H1 (cell line): ENCODE measurements at regions not wholly inside any gene's neighbourhood (a gene's known extent, or its start where the extent isn't known, plus 50 kb on each side); places are given as distances from the start of the nearest gene placed in this dataset.

ENCODE experiments used
- CREB1 ChIP-seq: IDR thresholded peaks from 2 replicates; pipeline ENCODE4 v1.6.1; 2012; ENCODE audit warnings: inconsistent platforms
- CTCF ChIP-seq, 3 experiments: IDR thresholded peaks; 1 replicate in 2 of 3; 2 replicates in 1 of 3; pipeline versions ENCODE4 v1.5.1 to v1.6.1; 2011; ENCODE audit warnings: low read length in 3 of 3, mild to moderate bottlenecking in 3 of 3, inconsistent platforms in 2 of 3, low read depth in 1 of 3, moderate library complexity in 1 of 3; ENCODE audit not compliant: insufficient read depth in 1 of 3; ENCODE audit errors: control extremely low read depth in 1 of 3
- EP300 ChIP-seq, 2 experiments: IDR thresholded peaks; 1 replicate in 1 of 2; 2 replicates in 1 of 2; pipeline ENCODE4 v1.6.1; 2011 to 2012; ENCODE audit warnings: low read depth in 2 of 2, low read length in 2 of 2, mild to moderate bottlenecking in 2 of 2, borderline replicate concordance in 1 of 2, inconsistent platforms in 1 of 2, moderate library complexity in 1 of 2
- EZH2 ChIP-seq: fragments of 200-600 bp; sonication (generic); IDR thresholded peaks from 2 replicates; pipeline ENCODE4 v1.7.1; 2012; ENCODE audit warnings: low read depth, mild to moderate bottlenecking, moderate library complexity, low read length, inconsistent platforms; ENCODE audit not compliant: severe bottlenecking
- GABPA ChIP-seq: IDR thresholded peaks from 2 replicates; pipeline ENCODE4 v1.6.1; 2011; ENCODE audit warnings: mild to moderate bottlenecking, low read length, moderate library complexity, borderline replicate concordance; ENCODE audit not compliant: insufficient read depth
- JUND ChIP-seq: IDR thresholded peaks from 2 replicates; pipeline ENCODE4 v1.6.1; 2011; ENCODE audit warnings: mild to moderate bottlenecking, improper control_type of control experiment, low read length
- MAFK ChIP-seq: IDR thresholded peaks from 2 replicates; pipeline ENCODE4 v1.6.1; 2012; ENCODE audit warnings: low read depth, mild to moderate bottlenecking, improper control_type of control experiment, low read length
- MAX ChIP-seq: IDR thresholded peaks from 2 replicates; pipeline ENCODE4 v1.6.1; 2012; ENCODE audit warnings: inconsistent platforms
- POLR2A ChIP-seq, 2 experiments: IDR thresholded peaks; 1 replicate in 1 of 2; 2 replicates in 1 of 2; pipeline ENCODE4 v1.6.1; 2011; ENCODE audit warnings: low read depth in 2 of 2, low read length in 2 of 2, mild to moderate bottlenecking in 2 of 2; ENCODE audit errors: control extremely low read depth in 1 of 2
- SIN3A ChIP-seq, 2 experiments: IDR thresholded peaks in 1 of 2; conservative IDR thresholded peaks in 1 of 2; 2 replicates each; pipeline ENCODE4 v1.6.1; 2011 to 2012; ENCODE audit warnings: low read length in 2 of 2, improper control_type of control experiment in 1 of 2, low read depth in 1 of 2, mild to moderate bottlenecking in 1 of 2
- TAF1 ChIP-seq: IDR thresholded peaks from 2 replicates; pipeline ENCODE4 v1.6.1; 2011; ENCODE audit warnings: mild to moderate bottlenecking, low read depth, low read length
- YY1 ChIP-seq: IDR thresholded peaks from 2 replicates; pipeline ENCODE4 v1.6.1; 2011; ENCODE audit warnings: low read depth, mild to moderate bottlenecking, low read length
- ZNF274 ChIP-seq: IDR thresholded peaks from 2 replicates; pipeline ENCODE4 v1.7.0; 2012; ENCODE audit warnings: low read length, borderline replicate concordance; ENCODE audit errors: extremely low read depth
- TF ChIP-seq, protein P1 (sequence below): IDR thresholded peaks from 2 replicates; pipeline ENCODE4 v1.6.1; 2011; ENCODE audit warnings: low read depth, mild to moderate bottlenecking, low read length; ENCODE audit not compliant: insufficient read depth

DNA sequence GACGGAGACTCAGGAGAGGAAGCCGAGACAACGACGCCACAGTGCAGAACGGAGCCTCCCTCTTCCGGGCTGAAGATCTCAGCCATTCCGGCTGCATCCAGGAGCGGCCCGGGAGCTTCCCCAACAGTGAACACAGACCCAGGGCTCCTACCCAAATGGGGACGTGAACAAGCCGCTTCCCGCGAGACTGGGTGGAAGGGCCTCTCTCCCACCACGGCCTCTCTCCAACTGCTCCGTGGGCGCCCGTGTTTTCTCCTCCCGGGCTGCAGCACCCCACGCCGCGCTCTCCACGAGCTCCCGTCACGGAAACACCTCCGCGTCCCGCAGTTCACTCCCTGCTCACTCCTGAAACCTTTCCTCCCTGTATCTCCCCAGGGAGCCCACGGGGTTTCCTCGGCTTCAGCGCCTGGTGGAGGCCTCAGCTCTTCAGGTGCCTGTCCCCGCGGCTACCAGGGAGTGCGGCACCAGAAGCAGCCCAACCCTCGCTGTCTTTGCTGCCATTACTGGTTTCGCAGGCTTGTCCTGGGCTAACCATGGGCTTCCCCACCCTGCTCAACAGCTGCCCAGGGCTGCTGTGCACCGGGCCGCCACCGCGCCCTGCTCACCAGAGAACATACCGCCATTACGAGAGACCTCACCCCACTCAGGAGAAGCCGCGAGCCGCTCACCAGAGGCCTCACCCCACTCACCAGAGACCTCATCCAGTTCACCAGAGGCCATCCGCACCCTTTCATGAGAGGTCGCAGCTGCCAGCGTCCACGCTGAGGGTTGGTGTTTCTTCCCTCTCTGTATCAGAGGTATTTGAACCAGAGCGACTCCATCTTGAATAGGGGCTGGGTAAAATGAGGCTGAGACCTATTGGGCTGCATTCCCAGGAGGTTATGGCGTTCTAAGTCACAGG is 922.8 kb downstream of the QKI start:
- TF ChIP-seq GABPA (no peak), TAF1 (no peak), CTCF (IDR thresholded peaks at IDR 0.05; ENCODE audit: control extremely low read depth in 1 of 3, insufficient read depth in 1 of 3, low read depth in 1 of 3, low read length in 3 of 3) (no peak), JUND (no peak), MAX (no peak), EZH2 (no peak), EP300 (IDR thresholded peaks at IDR 0.05; ENCODE audit: borderline replicate concordance in 1 of 2, low read depth in 2 of 2, low read length in 2 of 2) (no peak), YY1 (no peak), ZNF274 (no peak), POLR2A (IDR thresholded peaks at IDR 0.05; ENCODE audit: control extremely low read depth in 1 of 2, low read depth in 2 of 2, low read length in 2 of 2) (no peak), SIN3A (conservative IDR thresholded peaks at IDR 0.05 in 1 of 2, IDR thresholded peaks at IDR 0.05 in 1 of 2; ENCODE audit: low read depth in 1 of 2, low read length in 2 of 2) (no peak), MAFK (no peak), CREB1 (no peak)
- TF ChIP-seq, protein P1, sequence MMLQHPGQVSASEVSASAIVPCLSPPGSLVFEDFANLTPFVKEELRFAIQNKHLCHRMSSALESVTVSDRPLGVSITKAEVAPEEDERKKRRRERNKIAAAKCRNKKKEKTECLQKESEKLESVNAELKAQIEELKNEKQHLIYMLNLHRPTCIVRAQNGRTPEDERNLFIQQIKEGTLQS, result no peak
